ENCODE measurements at regions not wholly inside any gene's neighbourhood (a gene's known extent, or its start where the extent isn't known, plus 50 kb on each side); places are given as distances from the start of the nearest gene placed in this dataset.

DNA sequence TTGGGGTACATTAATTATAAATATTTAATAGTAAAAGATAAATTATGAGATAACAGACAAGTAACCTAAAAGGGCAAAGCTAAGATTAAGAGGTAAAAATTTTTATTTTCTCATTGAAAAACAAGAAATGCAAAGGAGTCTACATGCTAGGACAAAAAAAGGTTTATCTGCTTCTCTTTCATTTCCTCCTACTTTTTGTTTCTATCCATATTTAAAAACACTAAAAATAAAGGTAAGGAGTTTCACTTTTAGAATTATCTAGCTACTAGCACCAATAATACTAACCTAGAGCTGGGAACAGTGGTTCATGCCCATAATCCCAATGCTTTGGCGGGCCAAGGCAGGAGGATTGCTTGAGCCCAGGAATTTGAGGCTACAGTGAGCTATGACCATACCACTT is 1551.7 kb upstream of the SLC39A10 start:
- intact Hi-C loops (cut with micrococcal nuclease; ENCODE audit: unreplicated experiment): no loop called here
- ATAC-seq (peak; percentile 29), DNase-seq (ENCODE audit: low read depth, low spot score) (no peak), FAIRE-seq (no peak)
- WGBS (ENCODE audit: insufficient coverage, insufficient replicate concordance, low lambda C conversion rate, missing lambda C conversion rate): 41% methylated on average over 1 of the region's 1 CpG
- peak overlapping the region; percentile 62 for H3K27ac ChIP-seq (ENCODE audit: control insufficient read depth, insufficient read depth)
- no peaks in the 10 kb centered on the region for H3K79me2 ChIP-seq (ENCODE audit: control insufficient read depth, insufficient read depth, low read length)
- ChIA-PET POLR2A (interaction anchor here (1.1 kb wide), 1 partner anchor 23 kb away, joined by 3 read pairs; no protein-coding TSS in a partner anchor), RAD21 (ENCODE audit: unreplicated experiment) (interaction anchor here (1.1 to 1.3 kb wide), 2 partner anchors 10 to 18 kb away, joined by 3 to 5 read pairs; no protein-coding TSS in a partner anchor), SMC1A (ENCODE audit: uncharacterized antibody, unreplicated experiment) (interaction anchor here (0.8 to 2.5 kb wide), 6 partner anchors 9 to 46 kb away, joined by 3 to 12 read pairs (median 3); no protein-coding TSS in a partner anchor), CTCF (no interaction called here)
- peaks cover 13% of the 10 kb centered on the region for H3K4me1 ChIP-seq (ENCODE audit: control insufficient read depth, insufficient read depth, low read length)
- no TSS peak for BruUV-seq (replicated peaks)
- H3K27me3 ChIP-seq (replicated peaks in 1 of 2; ENCODE audit: control insufficient read depth in 2 of 2, insufficient read depth in 2 of 2, low read length in 1 of 2): no peaks in the 10 kb centered on the region
- H4K20me1 ChIP-seq (ENCODE audit: control insufficient read depth, insufficient read depth): no peaks in the 10 kb centered on the region
- in situ Hi-C loops (cut with MboI): no loop called here
- H3K9ac ChIP-seq (ENCODE audit: control insufficient read depth, insufficient read depth, low read length): no peak overlapping the region
- no peak overlapping the region for H2AFZ ChIP-seq (ENCODE audit: control insufficient read depth, low read depth, low read length)
- H3K36me3 ChIP-seq (ENCODE audit: control insufficient read depth in 2 of 2, insufficient read depth in 2 of 2, low read length in 1 of 2): no peaks in the 10 kb centered on the region
- no peak overlapping the region for H3K4me3 ChIP-seq
- H3K4me2 ChIP-seq (ENCODE audit: control insufficient read depth, insufficient read depth): peak overlapping the region; percentile 7; the same call in 1 of the 2 replicates
- H3K9me3 ChIP-seq (replicated peaks; ENCODE audit: control insufficient read depth, insufficient read depth, low read length): no peaks in the 10 kb centered on the region
- TF ChIP-seq IRF4 (IDR thresholded peaks at IDR 0.05; ENCODE audit: low read depth, low read length) (no peak), PML (IDR thresholded peaks at IDR 0.05; ENCODE audit: low read length) (no peak), STAT1 (conservative IDR thresholded peaks at IDR 0.05) (no peak), HDAC2 (IDR thresholded peaks at IDR 0.05) (no peak), SIX5 (IDR thresholded peaks at IDR 0.05; ENCODE audit: low read depth, low read length, severe bottlenecking) (no peak)
- TF ChIP-seq, protein P1, sequence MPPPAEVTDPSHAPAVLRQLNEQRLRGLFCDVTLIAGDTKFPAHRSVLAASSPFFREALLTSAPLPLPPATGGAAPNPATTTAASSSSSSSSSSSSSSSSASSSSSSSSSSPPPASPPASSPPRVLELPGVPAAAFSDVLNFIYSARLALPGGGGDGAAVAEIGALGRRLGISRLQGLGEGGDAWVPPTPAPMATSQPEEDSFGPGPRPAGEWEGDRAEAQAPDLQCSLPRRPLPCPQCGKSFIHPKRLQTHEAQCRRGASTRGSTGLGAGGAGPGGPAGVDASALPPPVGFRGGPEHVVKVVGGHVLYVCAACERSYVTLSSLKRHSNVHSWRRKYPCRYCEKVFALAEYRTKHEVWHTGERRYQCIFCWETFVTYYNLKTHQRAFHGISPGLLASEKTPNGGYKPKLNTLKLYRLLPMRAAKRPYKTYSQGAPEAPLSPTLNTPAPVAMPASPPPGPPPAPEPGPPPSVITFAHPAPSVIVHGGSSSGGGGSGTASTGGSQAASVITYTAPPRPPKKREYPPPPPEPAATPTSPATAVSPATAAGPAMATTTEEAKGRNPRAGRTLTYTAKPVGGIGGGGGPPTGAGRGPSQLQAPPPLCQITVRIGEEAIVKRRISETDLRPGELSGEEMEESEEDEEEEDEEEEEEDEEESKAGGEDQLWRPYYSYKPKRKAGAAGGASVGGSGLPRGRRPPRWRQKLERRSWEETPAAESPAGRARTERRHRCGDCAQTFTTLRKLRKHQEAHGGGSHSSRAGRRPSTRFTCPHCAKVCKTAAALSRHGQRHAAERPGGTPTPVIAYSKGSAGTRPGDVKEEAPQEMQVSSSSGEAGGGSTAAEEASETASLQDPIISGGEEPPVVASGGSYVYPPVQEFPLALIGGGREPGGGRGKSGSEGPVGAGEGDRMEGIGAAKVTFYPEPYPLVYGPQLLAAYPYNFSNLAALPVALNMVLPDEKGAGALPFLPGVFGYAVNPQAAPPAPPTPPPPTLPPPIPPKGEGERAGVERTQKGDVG (CRISPR knock-in tag; IDR thresholded peaks at IDR 0.05): no peak

Data from GM12878 (cell line).